Urinary bladder (tissue), 3 donors: ENCODE measurements at regions not wholly inside any gene's neighbourhood (a gene's known extent, or its start where the extent isn't known, plus 50 kb on each side); places are given as distances from the start of the nearest gene placed in this dataset.

Source experiments
- DNase-seq: peaks from one replicate; pipeline ENCODE4 v3.0.0-alpha.2; 2015; ENCODE audit errors: extremely low spot score
- H3K27ac ChIP-seq: one replicate; pipeline ENCODE4 v1.5.1; 2013; ENCODE audit warnings: low read depth, mild to moderate bottlenecking, moderate library complexity
- H3K36me3 ChIP-seq: one replicate; pipeline ENCODE4 v1.6.1; 2013; ENCODE audit warnings: mild to moderate bottlenecking, moderate library complexity; ENCODE audit not compliant: insufficient read depth
- H3K4me1 ChIP-seq: one replicate; pipeline ENCODE4 v1.6.1; 2013; ENCODE audit warnings: mild to moderate bottlenecking, moderate library complexity; ENCODE audit not compliant: insufficient read depth
- H3K4me3 ChIP-seq: one replicate; pipeline ENCODE4 v1.5.1; 2013; ENCODE audit warnings: low read depth, low read length
- WGBS: extraction: QIAGEN DNeasy Blood & Tissue Kit; methylation state at CpG from one replicate; pipeline ENCODE4 v1.1.7; 2013; 5-methylcytosine and 5-hydroxymethylcytosine counted together
- donor health status: healthy with polysubstance abuse.
- donor health status: healthy.

DNA sequence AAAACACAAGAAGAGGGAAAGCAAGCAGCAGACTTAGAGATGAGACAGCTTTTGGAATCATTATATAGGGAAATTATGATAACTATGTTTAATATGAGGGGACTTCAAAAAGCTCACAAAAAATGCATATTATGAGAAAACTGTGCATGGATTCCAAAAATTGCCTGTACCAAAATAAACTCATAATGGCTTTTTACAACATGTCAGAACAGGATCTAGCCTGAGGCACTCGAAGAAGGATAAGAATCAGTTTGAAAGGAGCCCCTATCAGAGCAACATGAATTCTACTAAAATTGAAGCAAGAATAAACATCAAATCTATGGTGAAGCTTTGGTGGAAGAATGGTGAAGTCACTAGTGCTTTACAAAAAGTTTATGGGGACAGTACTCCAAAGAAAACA lies 187.4 kb downstream of the RDH14 start:
- no peaks in the 10 kb centered on the region for H3K36me3 ChIP-seq
- H3K4me1 ChIP-seq: no peaks in the 10 kb centered on the region
- 38% methylated on average over 1 of the region's 1 CpG for WGBS
- no peak overlapping the region for H3K27ac ChIP-seq
- no peak overlapping the region for H3K4me3 ChIP-seq
- no peak for DNase-seq

DNA sequence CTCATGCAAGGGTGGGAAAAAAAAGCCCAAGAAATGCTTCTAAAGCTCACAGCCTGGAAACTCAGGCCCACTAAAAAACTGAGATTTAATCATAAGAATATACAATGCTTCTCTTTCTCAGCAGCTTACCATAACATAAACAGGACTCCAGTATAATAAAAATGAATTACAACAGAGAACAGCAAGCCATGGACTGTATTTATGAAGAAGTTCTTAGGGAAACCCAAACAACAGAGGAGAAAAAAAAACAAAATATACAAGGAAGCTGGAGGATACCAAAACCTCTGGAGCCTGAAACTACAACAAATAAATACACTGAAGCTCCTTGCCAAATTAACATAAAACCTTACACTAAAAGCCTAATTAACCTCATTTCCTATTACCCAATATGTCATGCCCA lies 187.8 kb downstream of the RDH14 start:
- Histone ChIP-seq H3K4me3 (no peak overlapping the region), H3K36me3 (no peaks in the 10 kb centered on the region), H3K27ac (no peak overlapping the region), H3K4me1 (no peaks in the 10 kb centered on the region)
- DNase-seq: no peak

DNA sequence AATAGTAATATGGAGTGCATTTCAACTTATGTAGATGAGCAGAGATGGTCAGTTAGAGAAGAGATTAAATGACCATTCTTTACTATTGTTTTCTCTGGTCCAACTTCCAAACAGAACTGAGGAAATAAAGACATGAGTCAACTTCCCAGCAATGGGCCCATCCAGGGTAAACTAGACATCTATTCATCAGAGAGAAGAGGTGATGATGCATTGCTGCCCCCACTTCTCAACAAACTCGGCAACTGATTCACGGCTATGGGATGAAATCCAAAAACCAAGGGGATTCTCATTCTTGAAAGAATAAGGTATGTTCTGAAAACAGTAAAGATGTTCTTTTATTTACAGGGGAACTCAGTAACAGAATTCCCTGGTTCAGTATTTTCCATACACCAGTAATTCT lies 190.7 kb downstream of the RDH14 start:
- WGBS: 96% methylated on average over 2 of the region's 2 CpGs
- Histone ChIP-seq H3K4me1 (no peaks in the 10 kb centered on the region), H3K27ac (no peak overlapping the region), H3K4me3 (no peak overlapping the region), H3K36me3 (no peaks in the 10 kb centered on the region)
- DNase-seq: no peak

DNA sequence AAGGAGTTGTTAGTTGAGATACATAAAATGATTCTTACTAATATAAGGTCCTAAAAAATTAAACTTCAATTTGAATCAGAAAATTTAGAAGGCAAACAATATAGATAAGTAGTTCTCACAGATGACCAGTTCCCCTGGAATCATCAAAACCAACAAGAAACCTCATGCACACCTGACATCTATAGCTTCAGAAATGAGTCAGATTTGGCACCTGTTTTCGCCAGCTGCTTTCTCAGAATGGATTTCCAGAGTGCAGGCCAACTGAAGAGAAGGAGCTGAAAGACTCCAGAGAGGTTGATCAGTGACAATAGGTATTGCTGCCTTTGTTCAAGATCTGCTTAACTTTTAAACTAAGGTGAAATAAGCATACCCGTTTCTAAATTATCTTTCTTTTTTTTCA lies 192.4 kb downstream of the RDH14 start:
- Histone ChIP-seq H3K4me3 (no peak overlapping the region), H3K36me3 (no peaks in the 10 kb centered on the region), H3K27ac (no peak overlapping the region), H3K4me1 (no peaks in the 10 kb centered on the region)
- WGBS: 37% methylated on average over 2 of the region's 2 CpGs
- DNase-seq: no peak

DNA sequence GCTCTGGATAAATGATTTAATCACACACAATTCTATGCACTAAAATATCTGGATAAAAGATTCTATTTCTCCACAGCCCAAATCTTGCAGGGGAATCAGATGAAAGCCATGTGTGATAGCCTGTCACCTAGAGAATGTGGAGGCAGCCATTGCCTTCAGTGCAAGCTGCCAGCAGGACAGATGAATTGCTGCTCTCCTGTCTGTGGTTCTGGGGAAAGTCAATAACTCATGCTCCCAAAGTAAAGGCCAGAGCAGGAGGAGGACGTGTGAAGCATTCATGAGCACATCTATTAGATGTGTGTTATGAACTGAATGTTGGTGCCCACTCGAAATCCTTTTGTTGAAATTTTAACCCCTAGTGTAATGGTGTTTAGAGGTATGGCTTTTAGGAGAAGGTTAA lies 195.1 kb downstream of the RDH14 start:
- no peak for DNase-seq
- Histone ChIP-seq H3K27ac (no peak overlapping the region), H3K36me3 (no peaks in the 10 kb centered on the region), H3K4me3 (no peak overlapping the region), H3K4me1 (no peaks in the 10 kb centered on the region)
- 75% methylated on average over 2 of the region's 2 CpGs for WGBS

DNA sequence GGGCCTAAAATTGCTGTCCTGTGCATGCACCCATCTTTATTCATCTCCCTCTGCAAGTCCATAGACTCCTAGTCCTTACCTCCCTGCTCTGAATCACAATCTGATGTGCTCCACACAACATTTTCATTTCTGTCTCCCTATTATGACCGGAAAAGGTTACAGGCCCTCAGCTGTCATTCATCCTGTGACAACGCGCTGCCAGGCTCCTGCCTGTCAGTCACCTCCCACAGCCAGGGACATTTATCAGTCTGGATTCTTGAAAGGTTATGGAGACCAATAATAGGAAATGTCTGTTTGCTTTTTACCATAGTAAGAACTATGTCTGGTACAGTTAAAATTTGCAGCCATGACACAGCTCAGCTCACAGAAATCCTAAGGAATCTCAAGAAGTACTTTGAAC lies 197.1 kb downstream of the RDH14 start:
- H3K4me3 ChIP-seq: no peak overlapping the region
- no peaks in the 10 kb centered on the region for H3K36me3 ChIP-seq
- WGBS: 95% methylated on average over 3 of the region's 3 CpGs
- H3K27ac ChIP-seq: no peak overlapping the region
- H3K4me1 ChIP-seq: no peaks in the 10 kb centered on the region
- no peak for DNase-seq

DNA sequence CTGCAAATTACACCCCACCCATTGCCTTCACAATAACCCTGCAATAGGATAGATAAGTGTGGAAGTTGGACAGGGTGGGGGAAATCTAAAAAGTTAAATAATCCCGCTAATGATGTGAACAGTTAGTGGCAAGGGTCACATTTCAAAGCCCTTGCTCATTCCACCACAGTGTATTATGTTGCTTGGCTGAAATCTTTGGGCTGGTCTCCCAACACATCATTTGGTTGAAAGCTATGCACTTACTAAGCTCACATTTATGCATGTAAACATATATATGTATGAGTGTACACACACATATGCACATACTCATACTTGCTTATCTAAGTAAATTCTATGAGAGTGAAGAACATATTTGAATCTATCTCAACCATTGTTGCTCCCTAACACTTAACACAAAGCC lies 197.8 kb downstream of the RDH14 start:
- H3K4me3 ChIP-seq: no peak overlapping the region
- H3K27ac ChIP-seq: no peak overlapping the region
- no peaks in the 10 kb centered on the region for H3K4me1 ChIP-seq
- DNase-seq: no peak
- no peaks in the 10 kb centered on the region for H3K36me3 ChIP-seq
- WGBS: 93% methylated on average over 1 of the region's 1 CpG

DNA sequence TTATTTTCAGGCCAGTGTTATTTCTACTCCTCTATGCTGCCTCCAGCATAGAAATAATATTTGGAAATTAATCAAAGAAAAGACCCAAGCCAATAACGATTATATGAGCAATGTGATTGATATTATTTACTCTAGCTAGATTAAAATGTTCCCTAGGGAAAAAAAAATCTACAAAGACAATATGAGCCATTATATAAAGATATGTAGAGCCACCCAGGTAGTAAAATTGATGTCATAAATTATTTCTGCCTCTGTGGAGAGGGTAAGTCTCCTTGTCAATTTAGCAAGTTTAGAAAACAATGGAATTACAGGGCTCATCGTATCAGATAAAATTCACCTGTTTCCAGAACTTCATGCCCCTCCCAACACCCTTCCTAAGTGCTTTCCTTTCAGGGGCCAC lies 202.9 kb downstream of the RDH14 start:
- no peak for DNase-seq
- WGBS: 58% methylated on average over 2 of the region's 2 CpGs
- no peaks in the 10 kb centered on the region for H3K4me1 ChIP-seq
- H3K36me3 ChIP-seq: no peaks in the 10 kb centered on the region
- no peak overlapping the region for H3K27ac ChIP-seq
- H3K4me3 ChIP-seq: no peak overlapping the region

DNA sequence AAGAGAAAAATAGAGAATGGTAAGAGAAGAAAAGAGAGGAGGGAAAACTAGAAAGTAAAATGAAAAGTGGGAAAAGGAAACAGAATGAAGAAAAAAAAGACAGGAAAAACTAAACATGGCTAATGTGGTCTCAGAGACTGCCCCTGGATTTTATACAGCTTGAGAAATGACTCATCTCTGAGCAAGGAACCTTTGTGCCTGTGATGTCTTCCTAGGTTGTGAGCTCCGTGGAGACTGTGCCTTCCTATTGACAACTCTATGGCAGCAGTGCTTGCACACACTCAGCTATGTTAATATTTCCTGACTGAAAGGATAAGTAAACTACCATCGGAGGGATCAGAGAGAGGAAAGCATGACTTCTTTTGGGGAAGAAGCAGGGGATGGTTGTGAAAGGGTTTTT lies 203.8 kb downstream of the RDH14 start:
- Histone ChIP-seq H3K4me1 (no peaks in the 10 kb centered on the region), H3K27ac (no peak overlapping the region), H3K36me3 (no peaks in the 10 kb centered on the region), H3K4me3 (no peak overlapping the region)
- DNase-seq: no peak
- 51% methylated on average over 2 of the region's 2 CpGs for WGBS

DNA sequence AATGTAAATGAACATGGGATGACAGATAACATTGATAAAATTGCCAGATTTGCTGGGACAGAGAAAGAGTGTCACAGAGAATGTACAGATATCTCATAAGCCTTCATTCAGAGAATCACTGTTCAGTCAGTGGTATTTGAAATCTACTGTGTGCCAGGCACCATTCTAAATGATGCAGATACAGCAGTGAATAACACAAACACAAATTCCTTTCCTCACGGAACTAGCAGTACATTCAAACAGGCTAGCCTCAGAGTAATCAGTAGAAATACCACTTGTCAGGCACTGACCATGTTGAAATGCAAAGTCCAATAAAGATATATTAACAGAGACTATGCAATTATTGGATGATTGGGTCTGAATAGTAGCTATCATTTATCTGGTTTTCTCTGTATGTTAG lies 211.0 kb downstream of the RDH14 start:
- Histone ChIP-seq H3K4me1 (no peaks in the 10 kb centered on the region), H3K27ac (no peak overlapping the region), H3K36me3 (no peaks in the 10 kb centered on the region), H3K4me3 (no peak overlapping the region)
- DNase-seq: no peak
- 67% methylated on average over 1 of the region's 1 CpG for WGBS

DNA sequence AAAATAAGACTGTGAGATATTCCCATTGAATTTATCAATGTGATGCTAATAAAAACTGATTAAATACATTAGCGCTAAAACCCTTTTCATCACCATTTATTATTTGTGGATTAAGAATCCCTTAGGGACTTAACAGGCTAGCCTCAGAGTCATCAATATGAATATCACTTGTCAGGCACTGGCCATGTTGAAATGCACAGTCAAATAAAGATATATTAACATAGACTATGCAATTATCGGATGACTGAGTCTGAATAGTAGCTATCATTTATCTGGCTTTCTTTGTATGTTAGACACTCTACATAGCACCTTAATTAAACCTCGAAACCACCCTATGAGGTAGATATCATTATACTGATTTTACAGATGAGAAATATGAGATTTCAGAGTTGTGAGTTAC lies 213.6 kb downstream of the RDH14 start:
- H3K4me3 ChIP-seq: no peak overlapping the region
- 94% methylated on average over 3 of the region's 3 CpGs for WGBS
- H3K36me3 ChIP-seq: no peaks in the 10 kb centered on the region
- H3K4me1 ChIP-seq: no peaks in the 10 kb centered on the region
- no peak for DNase-seq
- no peak overlapping the region for H3K27ac ChIP-seq

DNA sequence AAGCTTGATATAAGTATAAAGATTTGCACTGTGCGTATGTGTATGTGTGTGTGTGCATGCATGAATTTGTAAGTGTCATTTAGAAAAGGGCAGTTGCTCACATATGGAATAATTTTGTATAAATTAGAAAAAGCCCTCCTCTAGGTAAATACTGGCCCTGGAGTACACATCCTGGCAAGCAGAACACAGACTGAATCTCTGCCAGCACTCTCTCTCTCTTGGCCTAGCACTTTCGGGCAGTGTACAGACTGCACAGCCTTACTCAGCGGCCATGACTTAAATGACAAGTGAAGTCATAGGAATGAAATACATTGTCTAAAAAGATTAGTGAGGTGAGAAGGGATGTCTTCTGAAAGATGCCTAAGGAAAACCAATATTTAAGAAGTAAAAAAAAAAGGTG lies 214.1 kb downstream of the RDH14 start:
- Histone ChIP-seq H3K4me1 (no peaks in the 10 kb centered on the region), H3K4me3 (no peak overlapping the region), H3K36me3 (no peaks in the 10 kb centered on the region), H3K27ac (no peak overlapping the region)
- 68% methylated on average over 3 of the region's 3 CpGs for WGBS
- no peak for DNase-seq

DNA sequence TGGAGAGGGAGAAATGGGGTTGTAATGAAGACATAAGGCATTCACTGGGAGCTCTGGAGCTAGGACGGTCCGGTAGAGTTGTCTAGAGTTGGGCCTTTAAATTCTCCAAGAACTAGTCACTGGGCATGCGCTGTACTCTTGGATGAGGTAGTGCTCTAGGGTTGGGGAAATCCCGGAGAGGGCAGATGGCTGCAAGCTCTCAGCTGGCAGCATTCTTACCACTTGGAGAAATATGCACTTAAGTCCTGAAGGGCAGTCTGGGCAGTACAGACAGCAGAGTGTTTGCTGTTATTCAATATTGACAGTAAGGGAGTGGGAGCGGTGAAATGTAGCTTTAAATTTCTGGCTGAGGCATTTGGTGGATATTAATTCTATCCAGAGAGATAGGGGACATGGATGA lies 214.6 kb downstream of the RDH14 start:
- no peak for DNase-seq
- H3K4me1 ChIP-seq: no peaks in the 10 kb centered on the region
- WGBS: 80% methylated on average over 5 of the region's 5 CpGs
- H3K27ac ChIP-seq: no peak overlapping the region
- no peak overlapping the region for H3K4me3 ChIP-seq
- H3K36me3 ChIP-seq: no peaks in the 10 kb centered on the region

DNA sequence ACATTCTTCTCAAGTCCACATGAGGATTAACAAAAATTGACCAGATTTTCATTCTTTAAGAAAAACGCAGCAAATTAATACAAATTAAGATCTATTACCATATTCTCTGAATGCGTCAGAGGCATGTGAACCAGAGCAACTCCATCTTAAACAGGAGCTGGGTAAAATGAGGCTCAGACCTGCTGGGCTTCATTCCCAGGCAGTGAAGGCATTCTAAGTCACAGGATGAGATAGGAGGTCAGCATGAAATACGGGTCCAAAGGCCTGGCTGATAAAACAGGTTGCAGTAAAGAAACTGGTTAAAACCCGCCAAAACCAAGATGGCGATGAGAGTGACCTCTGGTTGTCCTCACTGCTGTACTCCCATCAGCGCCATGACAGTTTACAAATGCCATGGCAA lies 217.6 kb downstream of the RDH14 start:
- no peak overlapping the region for H3K4me3 ChIP-seq
- H3K27ac ChIP-seq: no peak overlapping the region
- no peaks in the 10 kb centered on the region for H3K36me3 ChIP-seq
- no peaks in the 10 kb centered on the region for H3K4me1 ChIP-seq
- WGBS: 94% methylated on average over 6 of the region's 6 CpGs
- DNase-seq: no peak

DNA sequence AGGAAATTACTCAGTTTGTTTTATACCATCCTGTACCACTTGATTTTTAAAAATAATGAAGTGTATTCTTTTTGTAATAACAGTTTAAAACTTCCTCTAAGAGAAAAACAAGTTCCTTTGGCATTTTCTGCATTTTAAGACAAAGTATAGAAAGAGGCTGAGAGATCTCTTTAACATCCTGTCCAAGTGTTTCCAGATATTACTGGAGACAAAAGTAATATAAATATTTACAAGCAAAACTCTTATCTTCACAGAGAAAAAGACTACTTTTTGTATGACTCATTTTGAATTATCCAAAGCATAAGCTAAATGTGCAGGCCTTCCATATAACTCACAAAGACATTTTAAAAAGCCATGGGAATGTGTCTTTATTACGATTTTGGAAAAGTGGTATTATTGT lies 221.1 kb downstream of the RDH14 start:
- Histone ChIP-seq H3K36me3 (no peaks in the 10 kb centered on the region), H3K4me3 (no peak overlapping the region), H3K27ac (no peak overlapping the region), H3K4me1 (no peaks in the 10 kb centered on the region)
- 27% methylated on average over 1 of the region's 1 CpG for WGBS
- no peak for DNase-seq
